ENCODE measurements at regions not wholly inside any gene's neighbourhood (a gene's known extent, or its start where the extent isn't known, plus 50 kb on each side); places are given as distances from the start of the nearest gene placed in this dataset.

DNA sequence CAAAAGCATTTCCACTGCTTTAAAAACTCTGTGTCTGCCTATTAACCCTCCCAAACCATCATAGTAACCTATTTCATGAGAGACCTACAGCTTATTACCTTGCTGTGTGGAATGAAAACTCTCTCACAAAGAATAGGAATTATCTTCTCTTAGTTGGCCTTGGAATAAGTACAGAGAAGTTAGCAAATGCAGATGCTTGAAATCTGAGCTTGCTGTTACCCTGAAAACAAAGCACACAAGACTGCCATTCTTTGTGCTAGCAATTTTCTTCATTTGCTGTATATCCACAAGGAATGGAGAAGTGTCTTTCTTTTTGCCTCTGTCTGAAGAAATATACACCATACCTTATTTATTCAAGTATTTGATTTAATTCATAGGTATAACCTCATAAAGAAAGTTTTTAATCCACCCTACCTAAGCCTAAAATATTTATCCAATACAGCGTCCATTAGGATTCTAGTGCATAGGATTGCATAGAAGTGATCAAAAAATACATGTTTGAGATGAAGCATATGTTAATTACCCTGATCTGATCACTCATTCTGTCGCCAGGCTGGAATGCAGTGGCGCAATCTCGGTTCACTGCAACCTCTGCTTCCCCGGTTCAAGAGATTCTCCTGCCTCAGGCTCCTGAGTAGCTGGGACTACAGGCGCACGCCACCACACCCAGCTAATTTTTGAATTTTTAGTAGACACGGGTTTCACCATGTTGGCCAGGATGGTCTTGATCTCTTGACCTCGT, 451.1 kb downstream of the LTN1 start:
- WGBS = 83% methylated on average over 8 of the region's 9 CpGs
- Histone ChIP-seq H2BK5ac (ENCODE audit: low read depth, low read length, poor library complexity, severe bottlenecking) (no peak overlapping the region), H2BK120ac (ENCODE audit: low read depth, low read length) (no peak overlapping the region), H3K4ac (ENCODE audit: low read depth in 1 of 2, low read length in 2 of 2) (no peak overlapping the region), H2AK5ac (ENCODE audit: low read length, severe bottlenecking) (no peak overlapping the region), H3K79me1 (replicated peaks; ENCODE audit: low read length, poor library complexity, severe bottlenecking) (no peaks in the 10 kb centered on the region), H3K4me1 (ENCODE audit: control insufficient read depth, insufficient read depth, low read depth, low read length) (no peaks in the 10 kb centered on the region), H2AFZ (ENCODE audit: low read depth, low read length) (no peak overlapping the region), H4K91ac (ENCODE audit: low read length) (no peak overlapping the region), H2BK15ac (ENCODE audit: low read depth, poor library complexity, severe bottlenecking) (no peak overlapping the region), H3K9ac (ENCODE audit: low read length) (peak overlapping the region; percentile 54), H3K14ac (ENCODE audit: low read length in 2 of 2) (no peak overlapping the region), H3K4me3 (ENCODE audit: insufficient read depth in 1 of 2, low read depth in 1 of 2, low read length in 2 of 2) (no peak overlapping the region), H3K4me2 (ENCODE audit: low read length, poor library complexity, severe bottlenecking) (no peak overlapping the region), H3K23ac (ENCODE audit: low read length in 2 of 2) (no peak overlapping the region), H3K36me3 (ENCODE audit: control insufficient read depth in 1 of 2, insufficient read depth in 2 of 2, low read depth in 1 of 2, low read length in 2 of 2) (no peaks in the 10 kb centered on the region), H3K27me3 (ENCODE audit: control insufficient read depth in 1 of 2, insufficient read depth in 1 of 2, low read length in 2 of 2) (no peaks in the 10 kb centered on the region), H3K27ac (ENCODE audit: low read length, poor library complexity, severe bottlenecking) (no peak overlapping the region), H3K18ac (ENCODE audit: low read depth in 1 of 2, low read length in 2 of 2) (no peak overlapping the region), H4K8ac (ENCODE audit: low read length) (no peak overlapping the region), H2BK12ac (ENCODE audit: low read length in 2 of 2) (no peak overlapping the region), H3K9me3 (ENCODE audit: control insufficient read depth, low read length) (no peaks in the 10 kb centered on the region)
- no peak for DNase-seq

DNA sequence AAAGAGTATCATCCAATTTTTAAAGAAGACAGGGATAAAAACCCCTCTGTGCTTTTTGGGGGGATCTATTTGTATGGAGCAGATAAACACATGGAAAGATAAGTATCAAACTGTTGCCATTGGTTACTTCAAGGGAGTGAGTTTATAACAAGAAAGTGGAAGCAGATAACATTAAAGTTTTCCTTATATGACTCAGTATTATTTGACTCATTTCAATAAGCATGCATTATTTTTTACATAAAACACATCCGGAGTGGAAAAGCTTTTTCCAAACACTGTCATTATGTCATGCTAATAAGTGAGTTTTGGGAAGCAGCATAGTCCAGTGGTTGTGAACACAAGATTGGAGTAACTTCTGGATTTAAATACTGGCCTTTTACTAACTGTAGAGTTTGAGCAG, 452.2 kb downstream of the LTN1 start:
- H2AK5ac ChIP-seq (ENCODE audit: low read length, severe bottlenecking) = no peak overlapping the region
- H3K79me1 ChIP-seq (replicated peaks; ENCODE audit: low read length, poor library complexity, severe bottlenecking) = no peaks in the 10 kb centered on the region
- no peak overlapping the region for H3K4ac ChIP-seq (ENCODE audit: low read depth in 1 of 2, low read length in 2 of 2)
- no peak overlapping the region for H3K27ac ChIP-seq (ENCODE audit: low read length, poor library complexity, severe bottlenecking)
- peak overlapping the region; percentile 54 for H3K9ac ChIP-seq (ENCODE audit: low read length)
- no peak overlapping the region for H4K91ac ChIP-seq (ENCODE audit: low read length)
- no peak overlapping the region for H3K4me2 ChIP-seq (ENCODE audit: low read length, poor library complexity, severe bottlenecking)
- DNase-seq = peak; percentile 51
- no peak overlapping the region for H2BK120ac ChIP-seq (ENCODE audit: low read depth, low read length)
- no peak overlapping the region for H2BK12ac ChIP-seq (ENCODE audit: low read length in 2 of 2)
- no peak overlapping the region for H3K4me3 ChIP-seq (ENCODE audit: insufficient read depth in 1 of 2, low read depth in 1 of 2, low read length in 2 of 2)
- no peaks in the 10 kb centered on the region for H3K4me1 ChIP-seq (ENCODE audit: control insufficient read depth, insufficient read depth, low read depth, low read length)
- H4K8ac ChIP-seq (ENCODE audit: low read length) = no peak overlapping the region
- H3K9me3 ChIP-seq (ENCODE audit: control insufficient read depth, low read length) = no peaks in the 10 kb centered on the region
- no peak overlapping the region for H3K14ac ChIP-seq (ENCODE audit: low read length in 2 of 2)
- WGBS = no CpG with 5 or more reads among the region's 1 CpG
- H2AFZ ChIP-seq (ENCODE audit: low read depth, low read length) = no peak overlapping the region
- H3K36me3 ChIP-seq (ENCODE audit: control insufficient read depth in 1 of 2, insufficient read depth in 2 of 2, low read depth in 1 of 2, low read length in 2 of 2) = no peaks in the 10 kb centered on the region
- no peaks in the 10 kb centered on the region for H3K27me3 ChIP-seq (ENCODE audit: control insufficient read depth in 1 of 2, insufficient read depth in 1 of 2, low read length in 2 of 2)
- no peak overlapping the region for H3K23ac ChIP-seq (ENCODE audit: low read length in 2 of 2)
- no peak overlapping the region for H2BK5ac ChIP-seq (ENCODE audit: low read depth, low read length, poor library complexity, severe bottlenecking)
- no peak overlapping the region for H3K18ac ChIP-seq (ENCODE audit: low read depth in 1 of 2, low read length in 2 of 2)
- H2BK15ac ChIP-seq (ENCODE audit: low read depth, poor library complexity, severe bottlenecking) = no peak overlapping the region

DNA sequence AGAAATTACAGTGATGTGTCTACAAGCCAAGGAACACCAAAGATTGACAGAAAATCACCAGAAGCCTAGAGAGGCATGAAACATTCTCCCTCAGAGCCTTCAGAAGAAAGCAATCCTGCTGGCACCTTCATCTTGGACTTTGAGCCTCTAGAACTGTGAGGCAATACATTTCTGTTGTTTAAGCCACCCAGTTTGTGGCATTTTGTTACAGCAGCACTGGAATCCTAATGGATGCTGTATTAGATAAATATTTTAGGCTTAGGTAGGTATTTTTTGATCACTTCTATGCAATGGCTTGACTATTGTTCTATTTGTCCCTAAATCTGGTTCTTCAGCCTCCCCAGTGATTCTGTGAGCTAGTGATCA, 453.1 kb downstream of the LTN1 start:
- Histone ChIP-seq H2AK5ac (ENCODE audit: low read length, severe bottlenecking) (no peak overlapping the region), H3K36me3 (ENCODE audit: control insufficient read depth in 1 of 2, insufficient read depth in 2 of 2, low read depth in 1 of 2, low read length in 2 of 2) (no peaks in the 10 kb centered on the region), H3K4ac (ENCODE audit: low read depth in 1 of 2, low read length in 2 of 2) (no peak overlapping the region), H2AFZ (ENCODE audit: low read depth, low read length) (no peak overlapping the region), H4K91ac (ENCODE audit: low read length) (no peak overlapping the region), H3K4me2 (ENCODE audit: low read length, poor library complexity, severe bottlenecking) (no peak overlapping the region), H2BK12ac (ENCODE audit: low read length in 2 of 2) (no peak overlapping the region), H3K18ac (ENCODE audit: low read depth in 1 of 2, low read length in 2 of 2) (no peak overlapping the region), H3K27me3 (ENCODE audit: control insufficient read depth in 1 of 2, insufficient read depth in 1 of 2, low read length in 2 of 2) (no peaks in the 10 kb centered on the region), H3K27ac (ENCODE audit: low read length, poor library complexity, severe bottlenecking) (no peak overlapping the region), H3K23ac (ENCODE audit: low read length in 2 of 2) (no peak overlapping the region), H3K4me1 (ENCODE audit: control insufficient read depth, insufficient read depth, low read depth, low read length) (no peaks in the 10 kb centered on the region), H3K14ac (ENCODE audit: low read length in 2 of 2) (no peak overlapping the region), H3K9ac (ENCODE audit: low read length) (peak overlapping the region; percentile 54), H3K4me3 (ENCODE audit: insufficient read depth in 1 of 2, low read depth in 1 of 2, low read length in 2 of 2) (no peak overlapping the region), H2BK5ac (ENCODE audit: low read depth, low read length, poor library complexity, severe bottlenecking) (no peak overlapping the region), H3K9me3 (ENCODE audit: control insufficient read depth, low read length) (no peaks in the 10 kb centered on the region), H2BK15ac (ENCODE audit: low read depth, poor library complexity, severe bottlenecking) (no peak overlapping the region), H2BK120ac (ENCODE audit: low read depth, low read length) (no peak overlapping the region), H3K79me1 (replicated peaks; ENCODE audit: low read length, poor library complexity, severe bottlenecking) (no peaks in the 10 kb centered on the region), H4K8ac (ENCODE audit: low read length) (no peak overlapping the region)
- no peak for DNase-seq

DNA sequence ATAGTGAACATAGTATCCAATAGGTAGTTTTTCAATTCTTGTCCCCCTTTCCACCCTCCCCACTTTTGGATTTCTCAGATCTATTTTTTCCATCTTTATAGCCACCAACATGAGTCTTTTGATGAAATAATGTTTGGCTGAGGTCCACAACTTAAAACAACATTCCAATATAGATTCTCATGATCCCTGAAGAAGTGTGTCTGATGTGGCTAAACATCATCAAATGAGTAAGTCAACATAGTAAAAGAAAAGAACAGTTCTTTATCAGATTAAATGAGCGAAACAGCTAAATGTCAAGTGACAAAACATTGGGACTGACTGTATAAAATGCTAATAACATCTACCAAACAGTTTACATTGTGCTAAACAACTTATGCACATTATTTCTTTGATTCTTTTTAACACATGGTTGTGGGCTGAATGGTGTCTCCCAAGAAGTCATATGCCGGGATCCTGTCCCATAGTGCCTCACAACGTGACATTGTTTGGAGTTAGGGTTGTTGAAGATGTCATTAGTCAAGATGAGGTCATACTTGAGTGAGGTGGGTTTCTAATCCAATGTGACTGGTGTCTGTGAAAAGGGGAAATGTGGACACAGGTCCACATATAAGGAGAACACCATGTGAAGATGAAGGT, 453.6 kb downstream of the LTN1 start:
- Histone ChIP-seq H3K27ac (ENCODE audit: low read length, poor library complexity, severe bottlenecking) (no peak overlapping the region), H3K14ac (ENCODE audit: low read length in 2 of 2) (no peak overlapping the region), H2BK5ac (ENCODE audit: low read depth, low read length, poor library complexity, severe bottlenecking) (no peak overlapping the region), H4K91ac (ENCODE audit: low read length) (no peak overlapping the region), H3K27me3 (ENCODE audit: control insufficient read depth in 1 of 2, insufficient read depth in 1 of 2, low read length in 2 of 2) (no peaks in the 10 kb centered on the region), H3K4me1 (ENCODE audit: control insufficient read depth, insufficient read depth, low read depth, low read length) (no peaks in the 10 kb centered on the region), H2AK5ac (ENCODE audit: low read length, severe bottlenecking) (no peak overlapping the region), H3K36me3 (ENCODE audit: control insufficient read depth in 1 of 2, insufficient read depth in 2 of 2, low read depth in 1 of 2, low read length in 2 of 2) (no peaks in the 10 kb centered on the region), H2AFZ (ENCODE audit: low read depth, low read length) (no peak overlapping the region), H2BK120ac (ENCODE audit: low read depth, low read length) (no peak overlapping the region), H3K18ac (ENCODE audit: low read depth in 1 of 2, low read length in 2 of 2) (no peak overlapping the region), H3K9me3 (ENCODE audit: control insufficient read depth, low read length) (no peaks in the 10 kb centered on the region), H3K4me3 (ENCODE audit: insufficient read depth in 1 of 2, low read depth in 1 of 2, low read length in 2 of 2) (no peak overlapping the region), H2BK12ac (ENCODE audit: low read length in 2 of 2) (no peak overlapping the region), H4K8ac (ENCODE audit: low read length) (no peak overlapping the region), H3K9ac (ENCODE audit: low read length) (peak overlapping the region; percentile 1), H3K23ac (ENCODE audit: low read length in 2 of 2) (no peak overlapping the region), H2BK15ac (ENCODE audit: low read depth, poor library complexity, severe bottlenecking) (no peak overlapping the region), H3K79me1 (replicated peaks; ENCODE audit: low read length, poor library complexity, severe bottlenecking) (no peaks in the 10 kb centered on the region), H3K4me2 (ENCODE audit: low read length, poor library complexity, severe bottlenecking) (no peak overlapping the region), H3K4ac (ENCODE audit: low read depth in 1 of 2, low read length in 2 of 2) (no peak overlapping the region)
- peak; percentile 64 for DNase-seq
- WGBS = 46% methylated on average over 2 of the region's 3 CpGs
